T-helper 2 cell (primary cell): ENCODE measurements at regions not wholly inside any gene's neighbourhood (a gene's known extent, or its start where the extent isn't known, plus 50 kb on each side); places are given as distances from the start of the nearest gene placed in this dataset.

Source experiments
- DNase-seq, 5 experiments: peaks; one replicate each; pipeline versions ENCODE4 v3.0.0 to v3.0.0-alpha.2; 2012 to 2022

GRCh38 chr1:36642802-36643201 is 160.1 kb upstream of the CSF3R start:
- no peak for DNase-seq

- DNase-seq = no peak
Observed at GRCh38 chr1:36641776-36642175, 159.1 kb upstream of the CSF3R start.

GRCh38 chr1:36639461-36639860 is 156.7 kb upstream of the CSF3R start:
- no peak for DNase-seq

- DNase-seq = no peak
Observed at GRCh38 chr1:36638268-36638667, 155.6 kb upstream of the CSF3R start.

GRCh38 chr1:36636206-36636605 is 153.5 kb upstream of the CSF3R start:
- DNase-seq = no peak

- DNase-seq = no peak
Observed at GRCh38 chr1:36635284-36635683, 152.6 kb upstream of the CSF3R start.

- no peak for DNase-seq
Observed at GRCh38 chr1:36628804-36629203, 146.1 kb upstream of the CSF3R start.

- DNase-seq = no peak
Observed at GRCh38 chr1:36626435-36626834, 143.7 kb upstream of the CSF3R start.

- DNase-seq = no peak
Observed at GRCh38 chr1:36625935-36626310, 143.2 kb upstream of the CSF3R start.

GRCh38 chr1:36625253-36625934 is 142.7 kb upstream of the CSF3R start:
- no peak for DNase-seq

- no peak for DNase-seq
Observed at GRCh38 chr1:36624466-36624865, 141.8 kb upstream of the CSF3R start.

GRCh38 chr1:36622741-36623648 is 140.3 kb upstream of the CSF3R start:
- DNase-seq = no peak

GRCh38 chr1:36621531-36621930 is 138.8 kb upstream of the CSF3R start:
- DNase-seq = no peak

- no peak for DNase-seq
Observed at GRCh38 chr1:36620142-36620541, 137.4 kb upstream of the CSF3R start.

- no peak for DNase-seq
Observed at GRCh38 chr1:36614991-36615390, 132.3 kb upstream of the CSF3R start.

GRCh38 chr1:36614571-36614970 is 131.9 kb upstream of the CSF3R start:
- DNase-seq = no peak

GRCh38 chr1:36613721-36614120 is 131.0 kb upstream of the CSF3R start:
- DNase-seq = no peak

- no peak for DNase-seq
Observed at GRCh38 chr1:36612881-36613280, 130.2 kb upstream of the CSF3R start.

- DNase-seq = no peak
Observed at GRCh38 chr1:36612121-36612520, 129.4 kb upstream of the CSF3R start.

GRCh38 chr1:36609241-36610027 is 126.7 kb upstream of the CSF3R start:
- DNase-seq = peak in 3 of 5 experiments; percentile 13 to 44 (median 20)

GRCh38 chr1:36608272-36608671 is 125.6 kb upstream of the CSF3R start:
- no peak for DNase-seq

GRCh38 chr1:36607263-36607651 is 124.5 kb upstream of the CSF3R start:
- no peak for DNase-seq

GRCh38 chr1:36606641-36607262 is 124.0 kb upstream of the CSF3R start:
- peak in 2 of 5 experiments; percentile 42 to 62 for DNase-seq
